HEK293 (cell line): ENCODE measurements at regions not wholly inside any gene's neighbourhood (a gene's known extent, or its start where the extent isn't known, plus 50 kb on each side); places are given as distances from the start of the nearest gene placed in this dataset.

Experiments
- CTCF ChIA-PET: fragments of 350-600 bp; formaldehyde crosslinking; extraction: SDS; loops from one replicate; lab custom pipeline; 2021; ENCODE audit warnings: antibody characterized with exemption; lab: Yijun Ruan, JAX
- POLR2A ChIA-PET: fragments of 300-600 bp; formaldehyde crosslinking; extraction: SDS; loops from one replicate; lab custom pipeline; 2020; ENCODE audit warnings: antibody characterized with exemption, inconsistent platforms; lab: Yijun Ruan, JAX
- H3K27ac ChIP-seq: fragments of 200-500 bp; sonication (Bioruptor generic); 2 replicates; pipeline ENCODE4 v1.5.1; 2014; ENCODE audit warnings: low read depth, low read length, control low read depth, inconsistent platforms; ENCODE audit errors: extremely low read depth
- H3K36me3 ChIP-seq, 2 experiments: fragments of 200-500 bp in 1 of 2; sonication (Bioruptor generic) in 1 of 2; 1 replicate in 1 of 2; 2 replicates in 1 of 2; pipeline ENCODE4 v1.5.1; 2014 to 2017; ENCODE audit warnings: inconsistent platforms in 2 of 2, low read length in 2 of 2; ENCODE audit not compliant: control insufficient read depth in 2 of 2, insufficient read depth in 1 of 2
- H3K4me1 ChIP-seq: fragments of 200-500 bp; sonication (Bioruptor generic); 2 replicates; pipeline ENCODE4 v1.5.1; 2014; ENCODE audit warnings: mild to moderate bottlenecking, low read length, inconsistent platforms; ENCODE audit not compliant: control insufficient read depth, insufficient read depth
- H3K4me3 ChIP-seq: 2 replicates; pipeline ENCODE4 v1.5.1; 2011; ENCODE audit warnings: low read depth, mild to moderate bottlenecking, control low read depth, low read length, moderate library complexity
- H3K9me3 ChIP-seq: fragments of 200-500 bp; sonication (Bioruptor generic); 2 replicates; pipeline ENCODE4 v1.5.1; 2014; ENCODE audit warnings: low read depth, low read length, inconsistent platforms; ENCODE audit not compliant: control insufficient read depth, insufficient read depth
- HOXA7 ChIP-seq: sonication (generic); formaldehyde crosslinking; IDR thresholded peaks from 2 replicates; pipeline ENCODE4 v1.8.1; 2022; ENCODE audit warnings: missing genetic modification reagents, borderline replicate concordance
- KLF16 ChIP-seq: fragments of 450-650 bp; formaldehyde crosslinking; IDR thresholded peaks from 2 replicates; pipeline ENCODE4 v1.5.1; 2017; ENCODE audit warnings: missing biosample characterization, missing genetic modification characterization
- YY1 ChIP-seq: fragments of 450-650 bp; formaldehyde crosslinking; IDR thresholded peaks from 2 replicates; pipeline ENCODE4 v1.5.1; 2018; ENCODE audit warnings: missing biosample characterization, missing genetic modification characterization
- YY2 ChIP-seq: fragments of 450-650 bp; formaldehyde crosslinking; IDR thresholded peaks from 2 replicates; pipeline ENCODE4 v1.5.1; 2016; ENCODE audit warnings: missing biosample characterization, missing genetic modification characterization
- ZIC2 ChIP-seq: fragments of 450-650 bp; formaldehyde crosslinking; IDR thresholded peaks from 2 replicates; pipeline ENCODE4 v1.5.1; 2016; ENCODE audit warnings: missing biosample characterization, missing genetic modification characterization
- ZNF16 ChIP-seq: fragments of 450-650 bp; formaldehyde crosslinking; IDR thresholded peaks from 2 replicates; pipeline ENCODE4 v1.5.1; 2016; ENCODE audit warnings: low read depth, missing biosample characterization, missing genetic modification characterization
- ZNF174 ChIP-seq: fragments of 450-650 bp; formaldehyde crosslinking; IDR thresholded peaks from 2 replicates; pipeline ENCODE4 v1.5.0; 2017; ENCODE audit warnings: missing biosample characterization, mild to moderate bottlenecking, missing genetic modification characterization
- ZNF202 ChIP-seq: fragments of 450-650 bp; formaldehyde crosslinking; IDR thresholded peaks from 2 replicates; pipeline ENCODE4 v1.5.1; 2016; ENCODE audit warnings: missing biosample characterization, missing genetic modification characterization, borderline replicate concordance
- ZNF341 ChIP-seq: fragments of 450-650 bp; formaldehyde crosslinking; IDR thresholded peaks from 2 replicates; pipeline ENCODE4; 2016; ENCODE audit warnings: low read depth, missing biosample characterization, missing genetic modification characterization
- ZNF426 ChIP-seq: fragments of 450-650 bp; formaldehyde crosslinking; IDR thresholded peaks from 2 replicates; pipeline ENCODE4 v1.5.1; 2017; ENCODE audit warnings: missing biosample characterization, missing genetic modification characterization, mild to moderate bottlenecking, inconsistent platforms, moderate library complexity
- ZNF48 ChIP-seq: fragments of 450-650 bp; formaldehyde crosslinking; IDR thresholded peaks from 2 replicates; pipeline ENCODE4 v1.5.1; 2016; ENCODE audit warnings: missing biosample characterization, missing genetic modification characterization
- ZNF530 ChIP-seq: fragments of 450-650 bp; formaldehyde crosslinking; IDR thresholded peaks from 2 replicates; pipeline ENCODE4 v1.5.1; 2016; ENCODE audit warnings: low read depth, missing biosample characterization, missing genetic modification characterization
- ZNF670 ChIP-seq: fragments of 450-650 bp; formaldehyde crosslinking; IDR thresholded peaks from 2 replicates; pipeline ENCODE4 v1.5.1; 2016; ENCODE audit warnings: missing biosample characterization, missing genetic modification characterization, low read depth
- ZNF707 ChIP-seq: fragments of 450-650 bp; formaldehyde crosslinking; IDR thresholded peaks from 2 replicates; pipeline ENCODE4 v1.5.1; 2016; ENCODE audit warnings: missing biosample characterization, missing genetic modification characterization
- ZNF830 ChIP-seq: fragments of 450-650 bp; IDR thresholded peaks from 2 replicates; pipeline ENCODE4 v1.5.0; 2018; ENCODE audit warnings: missing biosample characterization, missing genetic modification characterization, low read depth, mild to moderate bottlenecking, moderate library complexity
- ZSCAN16 ChIP-seq: fragments of 450-650 bp; formaldehyde crosslinking; IDR thresholded peaks from 2 replicates; pipeline ENCODE4 v1.5.1; 2016; ENCODE audit warnings: missing biosample characterization, missing genetic modification characterization
- ZXDB ChIP-seq: fragments of 450-650 bp; formaldehyde crosslinking; IDR thresholded peaks from 2 replicates; pipeline ENCODE4 v1.5.1; 2016; ENCODE audit warnings: missing biosample characterization, missing genetic modification characterization
- TF ChIP-seq, protein P1 (sequence below): fragments of 450-650 bp; IDR thresholded peaks from 2 replicates; pipeline ENCODE4 v1.5.1; 2018; ENCODE audit warnings: missing biosample characterization, mild to moderate bottlenecking, missing genetic modification characterization
- TF ChIP-seq, protein P2 (sequence below): fragments of 450-650 bp; formaldehyde crosslinking; IDR thresholded peaks from 2 replicates; pipeline ENCODE4 v1.5.1; 2016; ENCODE audit warnings: missing biosample characterization, missing genetic modification characterization
- TF ChIP-seq, protein P3 (sequence below): fragments of 450-650 bp; formaldehyde crosslinking; IDR thresholded peaks from 2 replicates; pipeline ENCODE4 v1.5.1; 2016; ENCODE audit warnings: missing biosample characterization, missing genetic modification characterization

DNA sequence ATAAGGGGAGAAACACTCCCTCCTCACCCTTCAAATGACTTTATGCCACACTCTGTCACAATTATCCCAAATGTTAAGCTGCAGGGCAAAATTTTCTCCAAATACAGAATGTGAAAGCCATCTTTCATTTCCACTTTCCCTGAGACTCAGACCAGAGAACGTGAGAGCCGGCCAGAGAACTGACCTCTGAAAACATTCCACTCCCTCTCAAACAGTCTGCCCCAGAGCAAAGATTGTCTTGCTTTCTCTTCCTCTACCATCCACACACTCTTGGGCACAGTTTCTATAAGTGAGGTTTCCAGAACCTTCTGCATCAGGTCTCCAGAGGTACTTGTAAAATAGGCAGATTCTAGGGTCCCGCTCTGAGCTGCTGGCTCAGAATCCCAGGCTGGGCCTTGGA lies 278.1 kb downstream of the FRK start:
- TF ChIP-seq ZIC2 (no peak), KLF16 (tag by site-specific recombination) (no peak), ZNF830 (tag by site-specific recombination) (no peak), ZNF707 (tag by site-specific recombination) (no peak), ZNF202 (tag by site-specific recombination) (no peak)
- TF ChIP-seq, protein P1, sequence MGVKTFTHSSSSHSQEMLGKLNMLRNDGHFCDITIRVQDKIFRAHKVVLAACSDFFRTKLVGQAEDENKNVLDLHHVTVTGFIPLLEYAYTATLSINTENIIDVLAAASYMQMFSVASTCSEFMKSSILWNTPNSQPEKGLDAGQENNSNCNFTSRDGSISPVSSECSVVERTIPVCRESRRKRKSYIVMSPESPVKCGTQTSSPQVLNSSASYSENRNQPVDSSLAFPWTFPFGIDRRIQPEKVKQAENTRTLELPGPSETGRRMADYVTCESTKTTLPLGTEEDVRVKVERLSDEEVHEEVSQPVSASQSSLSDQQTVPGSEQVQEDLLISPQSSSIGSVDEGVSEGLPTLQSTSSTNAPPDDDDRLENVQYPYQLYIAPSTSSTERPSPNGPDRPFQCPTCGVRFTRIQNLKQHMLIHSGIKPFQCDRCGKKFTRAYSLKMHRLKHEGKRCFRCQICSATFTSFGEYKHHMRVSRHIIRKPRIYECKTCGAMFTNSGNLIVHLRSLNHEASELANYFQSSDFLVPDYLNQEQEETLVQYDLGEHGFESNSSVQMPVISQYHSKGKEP: no peak
- H3K36me3 ChIP-seq: no peaks in the 10 kb centered on the region
- no peaks in the 10 kb centered on the region for H3K4me1 ChIP-seq
- H3K9me3 ChIP-seq: no peaks in the 10 kb centered on the region
- ChIA-PET POLR2A (no interaction called here), CTCF (interaction anchor here (1.1 kb wide), 1 partner anchor 9 kb away, joined by 3 read pairs; no protein-coding TSS in a partner anchor)
- H3K4me3 ChIP-seq: no peak overlapping the region
- H3K27ac ChIP-seq: no peak overlapping the region

DNA sequence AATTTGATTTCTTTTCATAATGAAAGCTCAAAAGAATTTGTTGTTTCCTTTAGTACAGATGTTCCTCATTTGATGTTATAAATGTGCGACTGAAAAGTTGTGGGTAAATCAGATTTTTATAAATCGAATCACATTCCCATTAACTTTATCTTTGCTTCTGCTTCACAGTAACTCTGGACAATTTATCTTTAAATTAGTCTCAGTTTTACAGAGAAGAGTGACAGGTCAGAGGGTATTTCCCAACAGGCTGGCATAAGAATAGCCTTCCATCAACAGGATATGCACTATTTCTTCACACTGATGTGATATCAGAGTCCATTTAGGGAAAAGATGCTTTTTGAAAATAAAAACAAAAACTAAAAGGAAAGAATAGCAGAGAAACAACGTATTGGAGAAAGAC lies 286.9 kb downstream of the FRK start:
- ChIA-PET CTCF (interaction anchor here (0.8 to 1.1 kb wide), 2 partner anchors 9 to 18 kb away, joined by 3 read pairs; no protein-coding TSS in a partner anchor), POLR2A (no interaction called here)
- TF ChIP-seq, protein P1: no peak
- TF ChIP-seq ZNF426 (tag by site-specific recombination) (no peak), ZNF670 (tag by site-specific recombination) (no peak), ZNF174 (no peak), ZNF16 (tag by site-specific recombination) (no peak), YY2 (tag by site-specific recombination) (no peak)
- TF ChIP-seq, protein P2, sequence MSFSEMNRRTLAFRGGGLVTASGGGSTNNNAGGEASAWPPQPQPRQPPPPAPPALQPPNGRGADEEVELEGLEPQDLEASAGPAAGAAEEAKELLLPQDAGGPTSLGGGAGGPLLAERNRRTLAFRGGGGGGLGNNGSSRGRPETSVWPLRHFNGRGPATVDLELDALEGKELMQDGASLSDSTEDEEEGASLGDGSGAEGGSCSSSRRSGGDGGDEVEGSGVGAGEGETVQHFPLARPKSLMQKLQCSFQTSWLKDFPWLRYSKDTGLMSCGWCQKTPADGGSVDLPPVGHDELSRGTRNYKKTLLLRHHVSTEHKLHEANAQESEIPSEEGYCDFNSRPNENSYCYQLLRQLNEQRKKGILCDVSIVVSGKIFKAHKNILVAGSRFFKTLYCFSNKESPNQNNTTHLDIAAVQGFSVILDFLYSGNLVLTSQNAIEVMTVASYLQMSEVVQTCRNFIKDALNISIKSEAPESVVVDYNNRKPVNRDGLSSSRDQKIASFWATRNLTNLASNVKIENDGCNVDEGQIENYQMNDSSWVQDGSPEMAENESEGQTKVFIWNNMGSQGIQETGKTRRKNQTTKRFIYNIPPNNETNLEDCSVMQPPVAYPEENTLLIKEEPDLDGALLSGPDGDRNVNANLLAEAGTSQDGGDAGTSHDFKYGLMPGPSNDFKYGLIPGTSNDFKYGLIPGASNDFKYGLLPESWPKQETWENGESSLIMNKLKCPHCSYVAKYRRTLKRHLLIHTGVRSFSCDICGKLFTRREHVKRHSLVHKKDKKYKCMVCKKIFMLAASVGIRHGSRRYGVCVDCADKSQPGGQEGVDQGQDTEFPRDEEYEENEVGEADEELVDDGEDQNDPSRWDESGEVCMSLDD (tag by site-specific recombination): no peak
- no peak overlapping the region for H3K4me3 ChIP-seq
- H3K27ac ChIP-seq: no peak overlapping the region
- H3K4me1 ChIP-seq: no peaks in the 10 kb centered on the region
- H3K36me3 ChIP-seq: no peaks in the 10 kb centered on the region
- no peaks in the 10 kb centered on the region for H3K9me3 ChIP-seq

DNA sequence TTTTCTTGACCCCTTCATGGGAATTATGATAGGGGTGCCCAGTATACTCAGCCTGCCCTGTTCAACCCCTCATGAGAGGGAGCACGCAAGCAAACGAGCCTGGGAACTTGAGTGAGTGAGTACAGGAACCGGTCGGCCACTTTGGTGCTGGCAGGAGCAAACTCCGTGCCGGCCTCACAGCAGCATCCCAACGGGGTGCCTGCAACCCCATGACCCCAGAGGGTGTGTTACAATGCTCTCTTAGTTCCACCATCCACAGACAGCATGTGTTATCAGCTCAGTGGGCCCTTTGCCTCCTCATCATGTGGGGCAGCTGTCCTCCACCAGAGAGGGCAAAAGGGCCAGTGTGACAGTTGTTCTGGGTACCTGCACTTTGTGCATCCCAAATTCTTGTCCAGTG lies 289.8 kb downstream of the FRK start:
- no peak overlapping the region for H3K4me3 ChIP-seq
- H3K27ac ChIP-seq: no peak overlapping the region
- CTCF ChIA-PET: no interaction called here
- H3K4me1 ChIP-seq: no peaks in the 10 kb centered on the region
- no peaks in the 10 kb centered on the region for H3K36me3 ChIP-seq
- TF ChIP-seq ZNF530 (no peak), ZNF48 (no peak), YY1 (tag by site-specific recombination) (no peak), HOXA7 (CRISPR knock-in tag) (no peak), ZNF341 (tag by site-specific recombination) (no peak), ZSCAN16 (tag by site-specific recombination) (no peak), ZXDB (tag by site-specific recombination) (no peak)
- TF ChIP-seq, protein P3, sequence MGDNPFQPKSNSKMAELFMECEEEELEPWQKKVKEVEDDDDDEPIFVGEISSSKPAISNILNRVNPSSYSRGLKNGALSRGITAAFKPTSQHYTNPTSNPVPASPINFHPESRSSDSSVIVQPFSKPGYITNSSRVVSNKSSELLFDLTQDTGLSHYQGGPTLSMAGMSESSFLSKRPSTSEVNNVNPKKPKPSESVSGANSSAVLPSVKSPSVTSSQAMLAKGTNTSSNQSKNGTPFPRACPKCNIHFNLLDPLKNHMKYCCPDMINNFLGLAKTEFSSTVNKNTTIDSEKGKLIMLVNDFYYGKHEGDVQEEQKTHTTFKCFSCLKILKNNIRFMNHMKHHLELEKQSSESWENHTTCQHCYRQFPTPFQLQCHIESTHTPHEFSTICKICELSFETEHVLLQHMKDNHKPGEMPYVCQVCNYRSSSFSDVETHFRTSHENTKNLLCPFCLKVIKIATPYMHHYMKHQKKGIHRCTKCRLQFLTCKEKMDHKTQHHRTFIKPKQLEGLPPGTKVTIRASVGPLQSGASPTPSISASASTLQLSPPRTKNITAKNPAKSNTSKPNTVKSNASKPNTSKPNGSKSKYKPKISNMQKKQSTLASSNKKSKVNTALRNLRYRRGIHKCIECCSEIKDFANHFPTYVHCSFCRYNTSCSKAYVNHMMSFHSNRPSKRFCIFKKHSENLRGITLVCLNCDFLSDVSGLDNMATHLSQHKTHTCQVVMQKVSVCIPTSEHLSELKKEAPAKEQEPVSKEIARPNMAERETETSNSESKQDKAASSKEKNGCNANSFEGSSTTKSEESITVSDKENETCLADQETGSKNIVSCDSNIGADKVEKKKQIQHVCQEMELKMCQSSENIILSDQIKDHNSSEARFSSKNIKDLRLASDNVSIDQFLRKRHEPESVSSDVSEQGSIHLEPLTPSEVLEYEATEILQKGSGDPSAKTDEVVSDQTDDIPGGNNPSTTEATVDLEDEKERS: no peak
- POLR2A ChIA-PET: no interaction called here
- H3K9me3 ChIP-seq: no peaks in the 10 kb centered on the region
